Kidney epithelial cell (primary cell): ENCODE measurements at regions not wholly inside any gene's neighbourhood (a gene's known extent, or its start where the extent isn't known, plus 50 kb on each side); places are given as distances from the start of the nearest gene placed in this dataset.

Experiments used
- DNase-seq: peaks from one replicate; pipeline ENCODE4 v3.0.0-alpha.2; 2010; ENCODE audit warnings: low read depth
- H3K27me3 ChIP-seq: 2 replicates; pipeline ENCODE4 v1.6.0; 2011; ENCODE audit warnings: low read length; ENCODE audit not compliant: control insufficient read depth, insufficient read depth
- H3K36me3 ChIP-seq: 2 replicates; pipeline ENCODE4 v1.5.1; 2011; ENCODE audit warnings: low read length; ENCODE audit not compliant: control insufficient read depth, insufficient read depth
- H3K4me3 ChIP-seq: 2 replicates; pipeline ENCODE4 v1.5.1; 2011; ENCODE audit warnings: low read depth, mild to moderate bottlenecking, control low read depth, low read length
- TF ChIP-seq, protein P1 (sequence below): IDR thresholded peaks from 2 replicates; pipeline ENCODE4 v1.5.1; 2011; ENCODE audit warnings: mild to moderate bottlenecking, moderate library complexity, low read length, control low read depth, inconsistent platforms; ENCODE audit not compliant: insufficient read depth, poor library complexity, severe bottlenecking

DNA sequence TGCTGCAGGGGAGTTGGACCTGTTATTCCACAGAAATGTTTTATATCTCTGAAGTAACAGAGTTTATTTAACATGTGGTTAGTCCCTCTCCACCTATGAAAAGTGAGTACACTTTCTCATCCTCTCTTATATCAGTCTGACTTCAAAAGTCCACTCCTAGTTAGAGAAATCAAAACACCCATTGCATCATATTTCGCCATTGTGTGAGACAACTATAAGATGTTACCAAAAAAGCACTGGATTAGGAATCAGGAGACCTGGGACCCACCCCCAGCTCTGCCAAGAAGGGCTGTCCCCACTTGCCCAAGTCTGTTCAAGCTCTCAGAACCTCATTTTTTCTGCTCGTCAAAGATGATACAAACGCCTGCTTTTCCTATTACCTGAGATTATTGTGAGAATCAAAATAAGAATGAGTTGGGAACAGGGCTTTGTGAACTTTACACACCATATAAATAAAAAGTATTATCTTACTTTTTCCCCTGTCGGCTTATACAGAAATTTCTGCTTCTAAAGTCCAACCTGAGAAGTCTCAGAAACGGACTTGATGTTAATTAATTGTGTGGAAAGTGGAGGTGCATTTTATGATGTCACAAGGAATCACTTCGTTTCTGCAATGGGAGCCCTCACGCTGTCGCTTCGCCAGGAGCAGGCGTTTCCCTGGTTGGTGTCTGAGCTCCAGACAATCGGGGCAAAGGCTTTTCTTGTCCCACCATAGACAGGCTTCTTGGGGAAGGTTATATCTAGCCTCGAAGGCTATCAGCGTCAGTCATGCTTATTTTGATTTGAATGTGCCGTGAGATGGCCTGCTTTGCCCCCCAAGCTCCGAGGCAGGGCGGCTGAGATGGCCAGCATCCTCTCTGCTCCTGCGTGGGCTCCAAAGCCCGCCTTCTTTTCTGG lies 89.6 kb upstream of the ZNF516 start:
- TF ChIP-seq, protein P1, sequence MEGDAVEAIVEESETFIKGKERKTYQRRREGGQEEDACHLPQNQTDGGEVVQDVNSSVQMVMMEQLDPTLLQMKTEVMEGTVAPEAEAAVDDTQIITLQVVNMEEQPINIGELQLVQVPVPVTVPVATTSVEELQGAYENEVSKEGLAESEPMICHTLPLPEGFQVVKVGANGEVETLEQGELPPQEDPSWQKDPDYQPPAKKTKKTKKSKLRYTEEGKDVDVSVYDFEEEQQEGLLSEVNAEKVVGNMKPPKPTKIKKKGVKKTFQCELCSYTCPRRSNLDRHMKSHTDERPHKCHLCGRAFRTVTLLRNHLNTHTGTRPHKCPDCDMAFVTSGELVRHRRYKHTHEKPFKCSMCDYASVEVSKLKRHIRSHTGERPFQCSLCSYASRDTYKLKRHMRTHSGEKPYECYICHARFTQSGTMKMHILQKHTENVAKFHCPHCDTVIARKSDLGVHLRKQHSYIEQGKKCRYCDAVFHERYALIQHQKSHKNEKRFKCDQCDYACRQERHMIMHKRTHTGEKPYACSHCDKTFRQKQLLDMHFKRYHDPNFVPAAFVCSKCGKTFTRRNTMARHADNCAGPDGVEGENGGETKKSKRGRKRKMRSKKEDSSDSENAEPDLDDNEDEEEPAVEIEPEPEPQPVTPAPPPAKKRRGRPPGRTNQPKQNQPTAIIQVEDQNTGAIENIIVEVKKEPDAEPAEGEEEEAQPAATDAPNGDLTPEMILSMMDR = no peak
- H3K36me3 ChIP-seq = no peaks in the 10 kb centered on the region
- DNase-seq = no peak
- peaks cover 8% of the 10 kb centered on the region for H3K27me3 ChIP-seq
- no peak overlapping the region for H3K4me3 ChIP-seq

- no peak for DNase-seq
- H3K36me3 ChIP-seq = no peaks in the 10 kb centered on the region
- H3K27me3 ChIP-seq = peaks cover 16% of the 10 kb centered on the region
- H3K4me3 ChIP-seq = no peak overlapping the region
- TF ChIP-seq, protein P1 = no peak
Observed at GRCh38 chr18:76581261-76581660, 86.2 kb upstream of the ZNF516 start.

GRCh38 chr18:76580288-76580962 lies 85.4 kb upstream of the ZNF516 start:
- H3K4me3 ChIP-seq = no peak overlapping the region
- no peaks in the 10 kb centered on the region for H3K36me3 ChIP-seq
- DNase-seq = no peak
- peaks cover 16% of the 10 kb centered on the region for H3K27me3 ChIP-seq
- TF ChIP-seq, protein P1 = no peak

DNA sequence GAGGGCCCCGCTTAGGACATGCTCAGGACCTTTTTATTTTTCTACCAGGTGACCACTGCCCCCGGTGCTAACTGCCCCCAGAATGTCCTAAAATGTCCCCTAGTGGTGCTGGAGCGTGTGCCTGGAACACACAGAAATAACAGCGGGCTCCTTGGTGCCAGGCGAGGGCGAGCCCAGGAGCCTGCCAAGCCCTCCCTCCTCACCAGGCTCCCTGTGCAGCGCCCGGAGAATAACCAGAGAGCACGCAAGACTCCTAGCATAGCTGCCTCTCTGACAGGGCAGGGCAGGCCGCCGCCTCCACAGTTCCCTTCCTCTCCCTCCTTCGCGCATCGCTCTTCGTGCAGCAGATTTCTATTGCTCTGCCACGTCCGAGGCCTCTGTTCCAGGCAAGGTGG lies 84.3 kb upstream of the ZNF516 start:
- TF ChIP-seq, protein P1 = no peak
- Histone ChIP-seq H3K36me3 (no peaks in the 10 kb centered on the region), H3K4me3 (no peak overlapping the region), H3K27me3 (peaks cover 16% of the 10 kb centered on the region)
- DNase-seq = no peak

GRCh38 chr18:76578571-76579300 lies 83.7 kb upstream of the ZNF516 start:
- TF ChIP-seq, protein P1 = no peak
- Histone ChIP-seq H3K36me3 (no peaks in the 10 kb centered on the region), H3K27me3 (peaks cover 16% of the 10 kb centered on the region), H3K4me3 (no peak overlapping the region)
- no peak for DNase-seq
